Endothelial cell (in vitro differentiated cells): ENCODE measurements at regions not wholly inside any gene's neighbourhood (a gene's known extent, or its start where the extent isn't known, plus 50 kb on each side); places are given as distances from the start of the nearest gene placed in this dataset.
"Not testable (repeated sequence)": the region's sequence is repeated elsewhere in the genome, so short reads cannot be mapped to it uniquely, and the experiment has no call there.

Experiments used
- DNase-seq: peaks from one replicate; pipeline ENCODE4 v3.0.0; 2021; ENCODE audit warnings: low spot score
- H3K27ac Mint-ChIP-seq: one replicate; pipeline ENCODE4 v1.8.0; 2021; ENCODE audit warnings: mixed read lengths, inconsistent platforms; ENCODE audit not compliant: unreplicated experiment
- H3K27me3 Mint-ChIP-seq: one replicate; pipeline ENCODE4 v1.8.0; 2021; ENCODE audit warnings: mild to moderate bottlenecking, moderate library complexity, mixed read lengths, inconsistent platforms; ENCODE audit not compliant: unreplicated experiment
- H3K36me3 Mint-ChIP-seq: one replicate; pipeline ENCODE4 v1.8.0; 2021; ENCODE audit warnings: mild to moderate bottlenecking, low read depth, mixed read lengths, inconsistent platforms; ENCODE audit not compliant: unreplicated experiment
- H3K4me1 Mint-ChIP-seq: one replicate; pipeline ENCODE4 v1.8.0; 2021; ENCODE audit warnings: mild to moderate bottlenecking, mixed read lengths, inconsistent platforms; ENCODE audit not compliant: unreplicated experiment
- H3K4me3 Mint-ChIP-seq: one replicate; pipeline ENCODE4 v1.8.0; 2021; ENCODE audit warnings: mild to moderate bottlenecking, mixed read lengths, inconsistent platforms; ENCODE audit not compliant: unreplicated experiment
- H3K9me3 Mint-ChIP-seq: one replicate; pipeline ENCODE4 v1.8.0; 2021; ENCODE audit warnings: mixed read lengths, inconsistent platforms; ENCODE audit not compliant: unreplicated experiment

- H3K27me3 Mint-ChIP-seq, H3K27ac Mint-ChIP-seq, DNase-seq, H3K36me3 Mint-ChIP-seq, H3K4me1 Mint-ChIP-seq, H3K4me3 Mint-ChIP-seq, H3K9me3 Mint-ChIP-seq: not testable (repeated sequence)
Measured at GRCh38 chr16:32882328-32882857, 206.4 kb upstream of the TP53TG3 start.

- H3K27ac Mint-ChIP-seq, DNase-seq, H3K9me3 Mint-ChIP-seq, H3K4me3 Mint-ChIP-seq, H3K27me3 Mint-ChIP-seq, H3K4me1 Mint-ChIP-seq, H3K36me3 Mint-ChIP-seq: not testable (repeated sequence)
Measured at GRCh38 chr16:32881631-32882030, 205.7 kb upstream of the TP53TG3 start.

- not testable (repeated sequence) for H3K36me3 Mint-ChIP-seq, H3K4me3 Mint-ChIP-seq, H3K27me3 Mint-ChIP-seq, H3K4me1 Mint-ChIP-seq, H3K9me3 Mint-ChIP-seq, H3K27ac Mint-ChIP-seq, DNase-seq
Measured at GRCh38 chr16:32880009-32880408, 204.0 kb upstream of the TP53TG3 start.

GRCh38 chr16:32876718-32877117 is 200.8 kb upstream of the TP53TG3 start:
- not testable (repeated sequence) for H3K36me3 Mint-ChIP-seq, H3K9me3 Mint-ChIP-seq, H3K4me1 Mint-ChIP-seq, H3K27ac Mint-ChIP-seq, H3K4me3 Mint-ChIP-seq, H3K27me3 Mint-ChIP-seq, DNase-seq

- H3K27ac Mint-ChIP-seq, DNase-seq, H3K9me3 Mint-ChIP-seq, H3K27me3 Mint-ChIP-seq, H3K36me3 Mint-ChIP-seq, H3K4me3 Mint-ChIP-seq, H3K4me1 Mint-ChIP-seq: not testable (repeated sequence)
Measured at GRCh38 chr16:32873783-32874182, 197.8 kb upstream of the TP53TG3 start.

GRCh38 chr16:32873120-32873519 is 197.2 kb upstream of the TP53TG3 start:
- not testable (repeated sequence) for H3K36me3 Mint-ChIP-seq, H3K27ac Mint-ChIP-seq, H3K4me1 Mint-ChIP-seq, DNase-seq, H3K9me3 Mint-ChIP-seq, H3K4me3 Mint-ChIP-seq, H3K27me3 Mint-ChIP-seq

- not testable (repeated sequence) for H3K27ac Mint-ChIP-seq, H3K27me3 Mint-ChIP-seq, H3K36me3 Mint-ChIP-seq, DNase-seq, H3K4me1 Mint-ChIP-seq, H3K4me3 Mint-ChIP-seq, H3K9me3 Mint-ChIP-seq
Measured at GRCh38 chr16:32870628-32871027, 194.7 kb upstream of the TP53TG3 start.

GRCh38 chr16:32868334-32868733 is 192.4 kb upstream of the TP53TG3 start:
- H3K36me3 Mint-ChIP-seq, H3K4me1 Mint-ChIP-seq, H3K4me3 Mint-ChIP-seq, H3K9me3 Mint-ChIP-seq, DNase-seq, H3K27me3 Mint-ChIP-seq, H3K27ac Mint-ChIP-seq: not testable (repeated sequence)

GRCh38 chr16:32865284-32865683 is 189.3 kb upstream of the TP53TG3 start:
- DNase-seq, H3K4me1 Mint-ChIP-seq, H3K27me3 Mint-ChIP-seq, H3K27ac Mint-ChIP-seq, H3K4me3 Mint-ChIP-seq, H3K9me3 Mint-ChIP-seq, H3K36me3 Mint-ChIP-seq: not testable (repeated sequence)

- H3K27me3 Mint-ChIP-seq, H3K4me1 Mint-ChIP-seq, H3K4me3 Mint-ChIP-seq, H3K9me3 Mint-ChIP-seq, H3K27ac Mint-ChIP-seq, DNase-seq, H3K36me3 Mint-ChIP-seq: not testable (repeated sequence)
Measured at GRCh38 chr16:32861476-32862201, 185.7 kb upstream of the TP53TG3 start.

GRCh38 chr16:32847379-32847778 is 171.4 kb upstream of the TP53TG3 start:
- H3K9me3 Mint-ChIP-seq, DNase-seq, H3K36me3 Mint-ChIP-seq, H3K27me3 Mint-ChIP-seq, H3K4me1 Mint-ChIP-seq, H3K27ac Mint-ChIP-seq, H3K4me3 Mint-ChIP-seq: not testable (repeated sequence)

- DNase-seq, H3K4me3 Mint-ChIP-seq, H3K9me3 Mint-ChIP-seq, H3K27ac Mint-ChIP-seq, H3K4me1 Mint-ChIP-seq, H3K36me3 Mint-ChIP-seq, H3K27me3 Mint-ChIP-seq: not testable (repeated sequence)
Measured at GRCh38 chr16:32845572-32845971, 169.6 kb upstream of the TP53TG3 start.
